HG02840 (cell line): ENCODE measurements at regions not wholly inside any gene's neighbourhood (a gene's known extent, or its start where the extent isn't known, plus 50 kb on each side); places are given as distances from the start of the nearest gene placed in this dataset.

Experiments used
- ATAC-seq: cut with Tn5 transposase; IDR thresholded peaks from one replicate; pipeline ENCODE4 v1.9.1; 2021; ENCODE audit warnings: mild to moderate bottlenecking, moderate library complexity, moderate number of reproducible peaks; ENCODE audit not compliant: unreplicated experiment, low FRiP score

DNA sequence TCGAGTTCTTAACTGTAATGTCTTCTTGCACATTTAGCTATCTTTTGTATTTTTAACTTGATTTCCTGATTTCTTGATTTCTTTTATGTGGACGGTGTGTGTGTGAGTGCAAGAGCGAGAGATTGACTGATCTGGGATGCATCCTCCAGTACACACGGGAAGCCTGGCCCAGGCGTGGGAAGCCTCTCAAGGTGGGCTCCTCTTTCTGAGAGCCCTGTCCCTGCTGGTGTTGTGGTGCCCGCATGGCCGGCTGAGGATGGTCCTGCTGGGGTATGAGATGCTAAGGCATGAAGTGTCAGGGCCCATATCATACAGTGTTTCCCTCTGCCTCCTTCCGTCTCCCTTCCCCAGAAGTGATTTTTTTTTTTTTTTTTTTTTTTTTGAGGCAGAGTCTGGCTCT, 130.8 kb upstream of the TCERG1L start:
- no peak for ATAC-seq

- ATAC-seq = no peak
Measured at GRCh38 chr10:131444286-131444685, 132.8 kb upstream of the TCERG1L start.

DNA sequence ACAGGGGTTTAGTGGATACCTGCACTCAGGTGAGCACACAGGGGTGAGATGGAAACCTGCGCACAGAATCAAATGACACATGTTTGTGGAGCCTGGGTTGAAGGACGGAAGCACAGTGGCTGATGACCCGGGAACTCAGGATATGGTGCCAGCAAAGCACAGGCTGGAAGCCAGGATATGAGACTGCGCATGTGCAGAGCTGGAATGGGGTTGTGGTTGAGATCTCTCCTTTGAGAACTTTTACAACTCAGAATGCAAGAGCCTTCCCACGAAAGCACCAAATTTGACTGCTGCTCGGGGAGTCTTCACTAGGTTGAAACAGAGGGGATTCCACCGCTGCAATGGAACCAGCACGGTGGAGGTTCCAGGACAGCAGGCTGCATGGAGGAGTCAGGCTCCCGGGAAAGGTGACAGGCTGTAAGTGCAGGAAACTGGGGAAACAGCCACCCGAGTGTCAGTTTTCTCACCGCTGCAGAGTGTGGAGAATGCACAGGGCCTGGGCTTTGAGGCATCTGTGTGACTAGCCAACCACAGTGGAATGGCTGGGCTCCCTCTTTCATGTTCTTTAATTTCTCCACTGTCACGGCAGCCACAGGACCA, 133.4 kb upstream of the TCERG1L start:
- no peak for ATAC-seq

- ATAC-seq = no peak
Measured at GRCh38 chr10:131445623-131446022, 134.1 kb upstream of the TCERG1L start.

DNA sequence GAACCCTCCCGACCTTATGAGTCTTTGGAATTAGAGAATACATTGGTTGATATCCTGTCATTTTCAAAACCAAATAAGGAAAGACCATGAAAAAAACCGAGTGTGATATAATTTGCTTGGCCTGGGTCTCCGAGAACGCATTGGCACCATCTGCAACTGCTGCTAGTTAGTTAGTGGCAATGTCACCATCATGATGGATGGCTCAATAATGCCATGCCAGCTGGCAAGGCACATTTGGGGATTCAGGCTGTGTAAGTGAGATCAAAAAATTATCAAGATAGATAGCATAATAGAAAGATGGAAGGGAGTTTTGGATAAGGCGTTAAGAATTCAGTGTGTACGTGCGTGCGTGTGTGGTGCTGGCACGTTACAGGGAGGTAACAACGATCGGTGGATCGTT, 134.7 kb upstream of the TCERG1L start:
- no peak for ATAC-seq

- ATAC-seq = no peak
Measured at GRCh38 chr10:131448171-131448570, 136.7 kb upstream of the TCERG1L start.

- ATAC-seq = no peak
Measured at GRCh38 chr10:131448883-131449282, 137.4 kb upstream of the TCERG1L start.

DNA sequence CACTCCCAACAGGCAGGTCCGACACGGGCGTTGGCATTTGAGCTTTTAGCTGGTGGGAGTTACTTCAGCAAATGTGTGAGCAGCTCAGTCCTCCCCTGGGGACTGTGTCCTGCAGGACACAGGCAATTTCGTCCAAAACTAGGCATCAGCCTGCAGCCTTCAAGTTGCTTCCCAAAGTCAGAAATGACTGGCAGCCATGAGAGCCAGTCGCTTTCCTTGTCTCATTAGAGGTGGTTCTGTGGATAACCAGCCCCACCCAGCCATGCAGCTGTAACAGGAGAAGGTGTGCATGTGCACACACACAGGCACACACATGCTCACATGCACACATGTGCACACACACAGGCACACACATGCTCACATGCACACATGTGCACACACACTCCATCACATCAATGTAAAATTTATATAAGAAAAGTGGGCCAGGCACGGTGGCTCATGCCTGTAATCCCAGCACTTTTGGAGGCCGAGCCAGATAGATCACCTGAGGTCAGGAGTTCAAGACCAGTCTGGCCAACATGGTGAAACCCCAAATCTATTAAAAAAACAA, 138.8 kb upstream of the TCERG1L start:
- ATAC-seq = no peak

DNA sequence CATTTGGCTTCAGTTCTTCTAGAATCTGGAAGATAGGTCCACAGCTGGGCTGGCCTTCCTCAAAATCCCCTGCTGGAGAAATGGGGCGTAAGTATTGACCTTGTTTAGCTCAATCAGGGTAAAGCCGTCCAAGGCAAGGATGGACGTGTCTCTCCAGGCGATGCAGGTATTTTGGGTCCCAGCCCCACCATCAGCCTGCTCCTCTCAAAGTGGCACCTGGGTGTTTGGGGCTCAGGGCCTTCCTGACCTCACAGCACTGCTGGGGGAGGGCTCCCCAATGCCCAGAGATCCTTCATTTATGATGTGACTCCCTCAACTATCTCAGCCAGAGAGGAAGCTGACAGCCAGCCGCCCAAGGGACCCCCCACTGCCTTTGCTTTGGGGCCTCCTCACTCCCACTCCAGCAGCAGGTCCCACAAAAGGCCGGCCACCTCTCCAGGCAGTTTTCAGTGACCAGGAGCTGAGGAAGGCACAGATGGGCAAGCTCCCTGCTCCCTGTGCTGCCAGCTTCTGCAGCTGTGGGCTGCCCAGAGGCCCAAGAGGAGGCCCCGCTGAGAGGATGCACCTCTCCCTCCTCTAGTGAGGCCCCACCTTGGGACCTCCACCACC, 140.0 kb upstream of the TCERG1L start:
- no peak for ATAC-seq

DNA sequence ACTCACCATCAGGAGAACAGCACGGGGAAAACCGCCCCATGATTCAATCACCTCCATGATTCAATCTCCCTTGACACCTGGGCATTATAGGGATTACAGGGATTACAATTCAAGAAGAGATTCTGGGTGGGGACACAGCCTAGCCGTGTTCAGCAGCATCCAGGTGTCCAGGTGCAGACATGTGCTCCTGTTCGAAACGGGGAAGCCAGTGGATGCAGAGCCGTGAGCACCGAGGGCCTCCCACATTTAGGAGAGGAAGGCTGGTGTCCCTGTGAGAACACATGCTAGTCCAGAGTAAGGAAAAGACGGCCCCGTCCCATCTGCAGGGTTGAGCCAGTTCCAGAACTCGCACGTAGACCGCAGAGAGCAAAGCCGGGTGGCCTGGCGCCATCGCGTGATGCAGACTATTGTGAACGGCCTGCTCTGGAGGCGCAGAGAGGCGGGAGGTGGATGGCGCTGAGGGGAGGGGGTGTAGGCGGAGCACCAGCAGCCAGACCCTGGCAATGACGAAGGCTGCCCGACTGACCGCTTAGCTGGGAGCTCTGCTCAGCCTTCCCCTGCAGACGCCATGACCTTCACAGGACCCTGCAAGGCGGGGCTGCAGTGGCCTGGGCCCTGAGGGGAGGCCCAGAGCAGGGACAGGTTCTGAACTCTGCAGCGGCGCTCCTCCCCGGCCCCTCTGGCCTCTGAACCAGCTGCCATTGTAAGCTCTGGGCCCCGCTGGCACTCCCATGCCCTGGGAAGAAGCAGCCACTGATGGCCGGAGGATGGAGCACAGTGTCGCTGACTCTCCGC, 141.6 kb upstream of the TCERG1L start:
- no peak for ATAC-seq

GRCh38 chr10:131453721-131454634, 142.5 kb upstream of the TCERG1L start:
- no peak for ATAC-seq

DNA sequence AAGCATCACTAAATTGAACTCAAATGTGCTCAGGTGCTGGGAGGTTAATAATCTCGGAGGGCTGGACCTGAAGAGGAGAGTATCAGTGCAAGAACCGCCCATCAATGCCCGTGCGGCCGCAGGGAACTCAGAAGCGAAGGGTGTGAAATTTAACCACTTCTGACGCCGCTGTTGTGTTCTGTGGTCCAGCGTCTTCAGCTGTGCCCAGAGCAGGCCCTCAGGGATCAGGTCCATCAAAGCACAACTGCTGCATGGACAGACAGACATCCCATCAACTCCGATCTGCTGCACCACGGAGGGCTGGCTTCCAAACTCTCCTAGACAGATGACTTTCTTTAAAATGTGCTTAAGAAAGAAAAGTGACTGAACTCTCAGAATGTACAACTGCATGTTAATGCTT, 144.9 kb upstream of the TCERG1L start:
- ATAC-seq = no peak

GRCh38 chr10:131461093-131461492, 149.6 kb upstream of the TCERG1L start:
- no peak for ATAC-seq

GRCh38 chr10:131464789-131465188, 153.3 kb upstream of the TCERG1L start:
- ATAC-seq = no peak

DNA sequence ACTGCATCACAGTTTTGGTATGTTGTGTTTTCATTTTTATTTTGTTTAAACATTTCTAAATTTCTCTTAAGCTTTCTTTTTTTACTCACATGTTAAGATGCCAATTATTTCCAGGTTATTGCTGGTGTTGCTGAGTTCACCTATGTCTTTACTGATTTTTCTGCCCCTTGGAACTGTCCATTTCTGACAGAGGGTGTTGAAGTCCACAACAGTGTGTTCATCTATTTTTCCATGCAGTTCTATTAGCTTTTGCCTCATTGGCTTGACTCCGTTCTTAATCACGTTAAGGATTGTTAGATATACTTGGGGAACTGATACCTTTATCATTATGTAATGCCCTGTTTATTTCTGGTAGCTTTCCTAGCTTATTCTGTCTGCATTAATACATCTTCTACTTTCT, 158.0 kb upstream of the TCERG1L start:
- no peak for ATAC-seq

DNA sequence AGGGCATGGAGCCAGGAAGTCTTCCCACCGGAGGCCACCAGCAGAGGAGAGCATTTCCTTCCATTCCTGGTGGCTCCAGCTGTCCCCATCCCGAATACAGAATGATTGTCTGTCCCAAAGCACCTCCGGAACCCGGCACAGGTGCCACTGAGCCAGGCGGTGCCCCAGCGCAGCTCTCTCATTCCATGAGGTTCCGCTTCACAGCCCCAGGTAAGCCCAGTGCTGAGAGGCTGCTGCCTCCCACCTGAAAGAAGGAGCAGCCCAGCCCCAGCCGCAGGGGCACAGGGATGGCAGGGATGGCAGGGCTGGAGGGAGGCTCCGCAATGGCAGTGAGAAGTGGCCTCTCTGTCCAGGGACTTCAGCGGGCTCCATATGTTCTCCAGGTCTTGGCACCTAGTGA, 162.1 kb upstream of the TCERG1L start:
- ATAC-seq = no peak

- no peak for ATAC-seq
Measured at GRCh38 chr10:131474416-131474815, 162.9 kb upstream of the TCERG1L start.

DNA sequence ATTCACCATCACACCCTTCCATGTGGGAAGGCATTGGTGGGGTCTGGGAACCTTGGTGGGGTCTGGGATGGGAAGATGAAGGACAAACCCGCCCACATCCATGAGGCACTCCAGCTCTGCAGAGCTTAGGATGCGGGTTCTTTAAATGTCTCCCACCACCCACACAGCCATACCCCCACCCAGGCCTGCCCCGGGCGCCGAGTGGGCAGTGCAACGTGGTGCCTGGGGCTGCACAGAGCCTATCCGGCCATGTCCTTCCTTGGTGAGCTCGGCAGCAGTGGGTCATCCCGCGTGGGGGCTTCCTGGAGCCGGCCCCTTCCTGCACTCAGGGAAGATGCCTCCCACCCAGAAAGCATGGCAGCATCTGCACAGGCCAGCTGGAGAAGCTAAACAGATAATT, 163.5 kb upstream of the TCERG1L start:
- ATAC-seq = no peak

DNA sequence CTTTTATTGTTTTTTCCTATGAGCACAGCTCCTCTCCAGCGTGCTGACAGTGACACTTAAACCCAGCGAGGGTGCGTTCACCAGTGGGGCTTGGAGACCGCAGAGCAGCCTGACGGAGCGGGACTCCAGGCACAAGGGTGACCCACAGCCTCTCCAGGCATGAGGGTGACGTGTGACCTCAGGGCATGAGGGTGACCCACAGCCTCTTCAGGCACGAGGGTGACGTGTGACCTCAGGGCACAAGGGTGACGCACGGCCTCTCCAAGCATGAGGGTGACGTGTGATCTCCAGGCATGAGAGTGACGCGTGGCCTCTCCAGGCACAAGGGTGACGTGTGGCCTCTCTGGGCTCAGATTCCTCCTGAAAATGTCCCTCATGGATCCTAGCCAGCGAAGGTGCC, 164.3 kb upstream of the TCERG1L start:
- ATAC-seq = no peak

GRCh38 chr10:131477457-131478121, 166.1 kb upstream of the TCERG1L start:
- no peak for ATAC-seq
